ENCODE measurements at regions not wholly inside any gene's neighbourhood (a gene's known extent, or its start where the extent isn't known, plus 50 kb on each side); places are given as distances from the start of the nearest gene placed in this dataset.
"Not testable (repeated sequence)": the region's sequence is repeated elsewhere in the genome, so short reads cannot be mapped to it uniquely, and the experiment has no call there.

DNA sequence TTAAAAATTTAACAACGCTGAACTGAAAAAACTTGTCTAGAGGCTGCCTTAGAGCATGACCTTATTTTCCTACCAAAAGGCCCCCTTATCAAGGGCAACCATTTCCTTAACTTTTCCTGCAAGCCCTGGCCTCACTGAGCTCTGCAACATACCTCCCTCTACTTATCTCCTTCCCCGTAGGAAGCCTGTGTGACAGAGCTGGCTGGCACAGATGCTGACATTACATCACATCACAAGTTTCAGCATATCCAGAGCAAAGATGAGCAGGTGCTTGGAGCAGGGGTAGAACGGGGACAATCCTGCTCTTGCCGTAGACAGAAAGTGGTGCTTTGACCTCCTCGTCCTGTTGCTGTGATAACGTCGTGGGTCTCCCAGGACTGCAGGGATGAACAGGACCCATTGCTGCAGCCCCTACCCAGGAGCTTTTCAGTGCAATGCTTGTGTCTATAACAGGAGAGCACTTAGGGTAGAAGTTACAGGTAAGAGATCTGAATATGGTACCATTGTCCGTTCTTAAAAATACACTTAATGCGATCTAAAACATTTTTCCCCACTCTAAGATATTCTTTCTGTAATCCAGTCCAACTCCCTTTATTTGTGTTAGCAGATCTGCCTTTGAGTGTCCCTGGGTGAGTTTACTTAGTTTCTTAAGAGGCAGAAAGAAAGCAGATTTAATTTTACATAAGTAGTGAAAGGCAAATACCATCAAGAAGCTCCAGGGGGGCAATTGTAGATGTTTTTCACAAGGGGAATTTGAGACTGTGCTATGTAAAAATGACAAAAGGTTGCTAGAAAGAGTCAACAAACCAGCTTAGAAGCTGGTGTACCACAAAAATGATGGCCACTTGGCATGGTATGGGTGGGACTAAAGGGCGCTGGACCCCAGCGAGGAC lies 101.9 kb upstream of the EFNA5 start:
- DNase-seq (ENCODE audit: low spot score) = no peak

DNA sequence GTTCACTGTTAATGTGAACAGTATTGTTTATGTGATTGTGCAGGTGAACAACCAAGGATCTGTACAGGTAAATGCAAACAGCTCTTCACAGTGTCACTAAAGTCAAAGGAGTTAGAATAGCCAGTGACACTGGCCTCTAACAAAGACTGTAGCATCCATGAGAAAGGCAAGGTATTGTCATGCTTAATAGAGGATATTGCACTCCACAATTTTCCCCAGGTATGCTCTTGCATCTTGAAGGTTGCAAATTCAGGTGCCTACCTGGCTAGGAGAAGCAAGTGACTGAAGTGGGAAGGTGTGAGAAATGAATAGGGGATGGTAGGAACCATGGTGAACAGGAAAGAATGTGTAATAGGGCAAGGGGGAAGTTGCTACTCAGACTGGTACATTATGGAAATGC lies 101.2 kb upstream of the EFNA5 start:
- DNase-seq (ENCODE audit: low spot score) = no peak

DNA sequence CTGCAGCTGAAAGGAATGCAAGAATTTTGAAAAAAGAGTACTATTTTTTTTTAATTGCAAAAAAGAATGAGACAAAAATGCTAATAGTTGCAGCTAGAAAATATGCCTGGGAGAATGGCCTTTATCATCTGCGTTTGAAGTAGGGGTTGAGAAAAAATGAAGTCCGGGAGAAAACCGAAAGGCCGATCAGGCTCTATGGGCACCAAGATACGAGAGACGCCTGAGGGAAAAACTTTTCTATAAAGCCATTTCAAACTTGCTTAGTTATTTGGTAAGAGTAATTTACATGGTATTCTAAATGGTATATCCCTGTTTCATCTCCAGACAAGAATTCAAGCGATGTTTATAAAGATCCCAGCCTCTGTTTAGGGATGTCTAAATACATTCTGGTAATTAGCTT lies 99.3 kb upstream of the EFNA5 start:
- DNase-seq (ENCODE audit: low spot score) = no peak

DNA sequence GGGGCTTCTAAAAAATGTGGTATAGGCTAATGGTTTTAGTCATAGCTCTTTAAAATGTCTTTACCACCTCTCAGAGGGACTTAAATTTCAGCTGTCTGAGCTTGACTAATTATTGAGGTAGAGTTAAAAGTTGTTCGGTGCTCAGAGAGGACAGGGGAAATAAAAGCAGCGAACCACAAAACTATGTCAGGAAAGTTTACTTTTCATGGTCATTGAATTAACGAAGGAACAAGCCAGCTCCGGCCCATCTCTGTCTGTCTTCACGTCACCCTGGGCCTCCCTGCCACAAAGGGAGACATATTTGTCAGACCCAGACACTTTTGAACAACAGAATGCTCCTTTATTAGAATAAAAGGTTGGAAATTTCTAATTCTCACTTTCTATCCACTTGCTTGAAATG lies 98.8 kb upstream of the EFNA5 start:
- DNase-seq (ENCODE audit: low spot score) = no peak

DNA sequence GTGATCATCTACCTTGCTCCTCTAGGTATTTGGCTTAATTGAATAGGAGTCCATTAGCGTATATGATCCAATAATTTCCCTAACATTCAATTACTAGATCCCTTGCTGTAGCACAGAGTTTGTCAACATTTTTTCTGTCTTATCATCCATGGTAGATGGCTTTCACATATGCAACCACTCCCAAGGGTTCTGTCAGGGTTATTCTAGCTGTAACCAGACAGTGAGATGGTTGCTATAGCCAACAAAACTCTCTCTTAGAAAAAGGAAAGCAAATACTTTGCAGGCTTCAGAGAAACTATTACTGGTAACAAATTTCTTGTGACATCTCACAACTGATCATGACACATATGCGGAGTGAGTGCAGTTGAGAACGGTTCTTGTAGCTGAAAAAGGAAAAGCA lies 96.2 kb upstream of the EFNA5 start:
- DNase-seq (ENCODE audit: low spot score) = no peak

DNA sequence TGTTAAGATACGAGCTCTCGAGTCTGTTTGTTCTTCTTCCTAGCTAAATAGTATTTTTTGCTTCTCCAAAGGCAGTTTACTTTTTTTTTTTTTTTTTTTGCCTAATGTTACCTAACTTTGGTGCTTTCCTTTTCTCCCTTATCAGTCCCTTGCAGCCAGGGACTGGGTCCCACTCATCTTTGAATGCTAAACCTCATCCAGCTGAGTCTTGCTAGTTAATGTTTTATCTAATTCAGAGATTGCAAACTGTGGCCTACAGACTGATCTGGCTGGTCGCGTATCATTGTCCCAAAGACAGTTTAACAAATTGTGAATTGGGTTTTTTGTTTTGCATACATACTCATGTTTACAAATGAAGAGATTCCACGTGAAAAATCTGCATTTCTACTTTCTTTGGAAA lies 95.7 kb upstream of the EFNA5 start:
- no peak for DNase-seq (ENCODE audit: low spot score)

DNA sequence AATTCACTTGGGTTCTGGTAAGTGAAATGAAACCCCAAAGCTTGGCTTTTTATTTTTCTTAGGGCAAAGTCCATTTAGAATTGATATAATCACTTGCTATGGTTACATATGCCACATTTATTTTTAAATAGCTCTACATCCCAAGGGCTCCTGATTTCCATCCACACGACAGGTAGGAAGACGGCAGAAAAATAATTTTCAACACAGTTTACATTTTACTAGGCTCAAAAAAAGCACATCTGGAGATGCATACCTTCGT lies 95.0 kb upstream of the EFNA5 start:
- DNase-seq (ENCODE audit: low spot score) = no peak

DNA sequence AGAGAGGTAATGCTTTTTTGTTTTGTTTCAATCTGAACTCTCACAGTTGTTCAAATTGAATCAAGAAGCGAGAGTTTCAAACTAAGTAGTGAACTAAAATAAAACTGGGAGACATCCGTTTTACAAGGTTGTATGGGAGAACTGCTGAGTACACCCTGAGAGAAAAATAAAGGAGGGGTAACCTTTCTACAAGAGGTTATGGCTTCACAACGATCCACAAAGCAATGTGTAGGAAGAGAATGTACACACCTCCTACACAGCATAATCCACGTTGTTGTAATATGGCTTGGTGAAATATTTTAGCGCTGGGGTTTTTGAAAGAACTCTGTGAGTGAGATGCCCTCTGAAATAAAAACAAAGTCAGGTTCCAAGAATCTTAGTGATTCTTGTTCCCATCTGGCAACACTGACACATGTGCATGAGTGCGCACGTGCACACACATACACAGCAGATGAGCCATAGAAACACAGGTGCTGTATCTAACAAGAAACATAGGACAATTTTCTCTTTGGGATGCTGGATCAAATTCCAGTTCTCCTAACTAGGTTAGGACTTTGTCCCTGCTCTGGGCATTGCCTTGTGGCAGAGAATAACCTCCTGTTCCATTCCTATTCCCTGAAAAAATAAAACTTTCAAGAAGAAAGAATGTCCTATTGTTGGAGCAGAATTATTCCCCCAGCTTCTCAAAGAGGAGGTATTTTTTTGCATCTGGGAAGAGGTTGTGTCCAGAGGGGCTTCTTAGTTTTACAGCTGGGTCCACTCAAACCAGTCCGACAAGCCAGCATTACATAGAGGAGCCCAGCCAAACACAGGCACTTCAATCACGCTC lies 94.5 kb upstream of the EFNA5 start:
- DNase-seq (ENCODE audit: low spot score) = no peak

DNA sequence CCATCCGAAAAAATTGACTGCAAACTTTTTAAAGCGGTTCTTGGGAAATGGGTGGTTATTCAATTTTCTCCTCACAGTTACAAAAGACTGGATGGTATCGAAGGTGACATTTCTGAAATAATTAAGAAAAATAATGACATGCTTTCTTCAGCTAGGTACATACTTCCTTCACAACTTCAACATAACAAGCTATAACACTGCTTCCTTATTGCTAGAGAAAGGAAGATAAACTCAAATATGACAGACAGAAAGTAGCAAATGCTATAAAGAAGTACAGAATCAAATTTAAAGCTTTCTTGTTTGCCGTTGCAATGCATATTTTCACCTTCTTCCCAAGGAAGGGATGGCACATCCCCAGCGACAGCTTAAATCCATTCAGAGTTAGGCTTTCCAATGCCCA lies 93.5 kb upstream of the EFNA5 start:
- DNase-seq (ENCODE audit: low spot score) = no peak

DNA sequence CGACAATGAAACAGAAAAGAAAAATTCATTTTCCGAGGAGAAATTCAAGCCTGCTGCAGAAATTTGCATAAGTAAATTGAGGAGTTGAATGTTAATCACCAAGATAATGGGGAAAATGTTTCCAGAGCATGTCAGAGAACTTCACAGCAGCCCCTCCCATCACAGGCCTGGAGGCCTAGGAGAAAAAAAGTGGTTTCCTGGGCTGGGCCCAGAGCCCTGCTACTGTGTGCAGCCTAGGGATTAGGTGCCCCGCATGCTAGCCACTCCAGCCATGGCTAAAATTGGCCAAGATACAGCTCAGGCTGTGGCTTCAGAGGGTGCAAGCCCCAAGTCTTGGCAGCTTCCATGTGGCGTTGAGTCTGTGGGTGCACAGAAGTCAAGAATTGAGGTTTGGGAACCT lies 82.7 kb upstream of the EFNA5 start:
- no peak for DNase-seq (ENCODE audit: low spot score)

DNA sequence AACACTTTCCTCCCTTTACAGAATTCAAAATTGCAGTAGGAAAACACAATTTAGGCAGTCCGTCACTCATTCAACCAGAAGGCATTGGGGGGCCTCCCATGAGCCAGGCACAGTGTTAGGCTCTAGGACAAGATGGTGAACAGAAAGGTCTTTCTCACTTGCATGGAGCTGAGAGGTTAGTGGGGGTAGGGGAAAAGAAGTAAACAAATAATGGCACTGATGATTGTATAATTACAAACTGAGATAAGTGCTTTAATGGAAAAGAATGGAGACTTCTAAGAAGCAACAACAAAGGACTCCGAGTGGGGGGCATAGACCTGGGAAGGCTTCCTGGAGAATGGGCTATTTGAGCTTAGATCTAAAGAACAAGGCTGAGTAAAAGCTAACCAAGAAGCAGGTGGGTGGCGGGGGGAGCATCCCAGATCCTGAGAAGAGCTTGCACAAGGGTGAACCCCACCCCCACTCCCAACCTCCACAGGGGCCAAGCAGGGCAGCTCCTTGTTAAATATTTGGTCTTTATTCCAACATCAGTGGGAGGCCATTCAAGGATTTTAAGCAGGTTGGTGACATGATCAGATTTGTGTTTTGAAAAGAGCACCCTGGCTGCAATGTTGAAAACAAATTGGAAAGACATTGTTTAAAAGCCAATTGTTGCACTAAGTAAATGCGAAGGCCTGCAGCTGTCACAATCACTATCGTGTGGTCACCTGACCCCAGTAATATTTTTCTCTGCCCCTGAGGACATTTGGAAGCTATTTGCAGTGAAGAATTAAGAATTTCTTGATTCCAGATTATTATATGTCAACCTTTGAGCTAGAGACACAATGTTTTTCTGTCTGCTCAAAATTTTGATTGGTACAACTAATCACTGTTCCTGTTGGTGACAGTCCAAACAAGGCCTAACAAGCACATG lies 73.9 kb upstream of the EFNA5 start:
- DNase-seq (ENCODE audit: low spot score) = no peak

DNA sequence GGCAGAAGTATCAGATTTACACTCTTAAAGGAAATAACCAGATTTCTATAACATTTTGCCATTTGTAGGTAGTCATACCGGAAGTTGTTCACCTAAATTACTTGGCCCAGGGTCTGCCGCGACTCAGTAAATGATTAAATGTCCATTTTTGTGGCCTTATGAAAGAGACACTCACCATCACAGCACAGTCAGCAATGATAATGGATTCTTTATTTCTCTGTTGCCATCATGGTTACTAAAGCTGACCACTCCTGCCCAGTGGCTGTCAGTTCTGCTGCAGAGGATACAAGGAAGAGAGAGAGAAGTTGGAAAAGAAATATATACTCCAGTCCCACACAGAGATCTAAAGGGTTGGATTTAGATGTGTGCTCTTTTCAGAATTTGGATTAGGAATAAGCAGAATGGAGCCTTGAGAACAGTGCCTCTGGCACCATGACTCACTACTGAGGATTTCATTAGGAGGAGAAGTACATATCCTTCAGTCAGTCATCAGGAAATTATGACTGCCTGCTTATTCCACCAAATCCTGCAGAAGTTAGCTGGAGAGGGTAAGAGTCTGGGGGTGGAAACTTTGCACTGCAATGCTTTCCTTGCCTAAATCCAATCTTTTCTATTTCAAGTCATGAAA lies 72.8 kb upstream of the EFNA5 start:
- no peak for DNase-seq (ENCODE audit: low spot score)

DNA sequence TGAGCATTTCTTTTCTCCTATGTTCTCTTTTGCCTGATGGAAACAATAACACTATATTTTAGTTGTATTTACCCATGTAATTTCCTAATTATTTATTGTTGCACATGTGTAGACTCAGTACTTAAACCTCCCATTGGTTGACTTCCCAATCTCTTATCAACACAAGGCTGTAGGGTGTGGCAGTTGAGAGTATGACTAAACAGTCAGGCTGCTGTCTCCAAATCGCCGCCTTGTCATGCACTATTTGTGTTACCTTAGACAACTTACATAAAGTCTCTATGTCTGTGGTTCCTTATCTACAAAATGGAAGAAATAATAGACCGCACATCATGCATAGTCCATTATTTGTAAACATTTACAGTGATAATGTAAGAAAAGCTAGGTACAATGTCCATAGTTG lies 68.9 kb upstream of the EFNA5 start:
- DNase-seq (ENCODE audit: low spot score) = no peak

DNA sequence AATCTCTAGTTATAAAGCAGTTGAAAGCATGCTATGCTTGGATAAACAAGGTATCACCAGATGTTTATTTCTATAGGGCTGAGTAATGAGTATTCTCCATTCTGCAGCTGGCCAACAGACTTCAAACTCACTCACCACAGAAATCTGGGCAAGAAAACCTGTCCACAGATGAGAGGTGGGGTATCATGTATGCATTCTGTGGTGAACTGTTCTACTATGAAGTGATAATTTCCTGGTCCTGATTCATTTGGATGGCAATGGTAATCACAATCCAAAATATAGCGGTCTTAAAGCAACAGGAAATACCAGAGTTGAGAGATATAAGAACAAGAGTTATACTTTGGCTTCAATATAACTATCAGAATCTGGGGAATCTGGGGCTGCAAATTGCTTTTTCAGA lies 65.9 kb upstream of the EFNA5 start:
- no peak for DNase-seq (ENCODE audit: low spot score)

DNA sequence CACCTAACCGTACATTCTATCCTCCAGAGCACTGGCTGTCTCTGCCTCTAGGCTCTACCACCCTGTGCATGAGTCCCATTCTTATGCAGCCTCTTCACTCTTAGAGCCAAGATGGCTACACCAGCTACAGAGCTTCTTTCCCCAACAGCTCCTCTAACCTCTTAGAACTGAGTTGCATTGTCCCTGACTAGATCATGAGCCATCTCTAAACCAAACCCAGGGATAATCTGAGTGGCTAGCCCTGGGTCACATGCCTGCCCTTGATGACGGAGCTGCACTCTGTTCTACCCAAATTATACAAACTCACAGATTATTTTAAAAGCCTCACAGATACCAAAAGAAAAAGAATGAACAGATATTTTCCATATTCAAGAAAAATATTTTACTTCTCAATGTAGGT lies 65.4 kb upstream of the EFNA5 start:
- DNase-seq (ENCODE audit: low spot score) = not testable (repeated sequence)

DNA sequence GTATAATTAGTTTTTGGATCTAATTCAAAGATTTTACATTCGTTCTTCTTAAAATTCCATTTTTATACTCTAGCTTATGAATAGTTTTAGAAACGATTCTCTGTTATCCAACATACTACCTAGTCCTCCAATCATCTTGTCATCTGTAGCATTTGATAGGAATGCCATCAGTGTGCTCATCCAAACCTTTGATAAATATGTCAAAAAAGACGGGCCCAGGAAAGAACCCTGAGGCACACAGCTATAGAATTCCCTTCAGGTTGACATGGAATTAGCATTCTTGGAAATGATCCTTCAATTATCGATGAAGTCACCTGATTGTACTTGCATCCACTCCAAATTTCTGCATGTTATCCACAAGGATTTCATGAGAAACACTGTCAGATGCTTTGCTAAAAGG lies 64.8 kb upstream of the EFNA5 start:
- no peak for DNase-seq (ENCODE audit: low spot score)

DNA sequence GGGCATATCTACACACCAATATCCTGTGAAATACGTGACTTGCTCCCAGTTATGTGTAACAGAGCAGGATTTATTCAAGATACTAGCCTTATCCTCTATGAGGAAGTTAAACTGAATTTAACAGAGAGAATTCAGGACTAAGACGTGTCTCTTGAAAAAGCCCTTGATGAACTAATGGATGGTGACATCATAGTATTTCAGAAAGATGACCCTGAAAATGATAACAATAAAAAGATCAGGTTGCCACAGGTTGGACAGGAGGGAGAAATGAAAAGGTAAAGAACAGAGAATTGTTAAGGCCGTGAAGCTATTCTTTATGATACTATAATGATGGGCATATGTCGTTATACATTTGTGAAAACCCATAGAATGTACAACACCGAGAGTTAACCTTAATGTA lies 56.2 kb upstream of the EFNA5 start:
- no peak for DNase-seq (ENCODE audit: low spot score)

DNA sequence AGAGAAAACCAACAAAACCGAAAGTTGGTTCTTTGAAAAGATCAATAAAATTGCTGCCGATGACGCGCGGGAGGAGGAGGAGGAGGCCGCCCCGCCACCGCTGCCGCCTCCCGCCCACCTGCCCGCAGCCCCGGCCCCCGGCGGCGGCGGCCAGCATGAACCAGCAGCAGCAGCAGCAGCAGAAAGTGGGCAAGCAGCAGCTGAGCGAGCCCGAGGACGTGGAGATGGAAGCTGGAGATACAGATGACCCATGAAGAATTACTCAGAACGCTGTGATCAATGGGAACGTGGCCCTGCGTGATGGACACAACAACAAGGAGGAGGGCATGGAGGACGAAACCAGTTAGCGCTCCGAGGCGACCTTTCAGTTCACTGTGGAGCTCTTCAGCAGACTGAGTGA lies 53.9 kb upstream of the EFNA5 start:
- no peak for DNase-seq (ENCODE audit: low spot score)

DNA sequence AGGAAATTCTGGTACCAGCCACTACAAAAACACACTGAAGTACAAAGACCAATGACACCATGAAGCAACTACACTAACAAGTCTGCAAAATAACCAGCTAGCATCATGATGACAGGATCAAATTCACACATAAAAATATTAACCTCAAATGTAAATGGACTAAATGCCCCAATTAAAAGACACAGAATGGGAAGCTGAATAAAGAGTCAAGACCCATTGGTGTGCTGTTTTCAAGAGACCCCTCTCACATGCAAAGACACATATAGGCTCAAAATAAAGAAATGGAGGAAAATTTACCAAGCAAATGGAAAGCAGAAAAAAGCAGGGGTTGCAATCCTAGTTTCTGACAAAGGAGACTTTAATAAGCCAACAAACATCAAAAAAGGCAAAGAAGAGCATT lies 50.5 kb upstream of the EFNA5 start:
- DNase-seq (ENCODE audit: low spot score) = not testable (repeated sequence)

Data from SW480 (cell line).